ENCODE measurements at regions not wholly inside any gene's neighbourhood (a gene's known extent, or its start where the extent isn't known, plus 50 kb on each side); places are given as distances from the start of the nearest gene placed in this dataset.

- TF ChIP-seq CTCF (IDR thresholded peaks at IDR 0.05; ENCODE audit: low read depth, low read length) (no peak), POLR2A (IDR thresholded peaks at IDR 0.05; ENCODE audit: extremely low read depth, insufficient read length) (no peak)
These were observed 292.8 kb upstream of the RGS18 start for GRCh38 chr1:191865479-191865878.

Measured in NB4 (cell line).